Hepatic stellate cell (primary cell): ENCODE measurements at regions not wholly inside any gene's neighbourhood (a gene's known extent, or its start where the extent isn't known, plus 50 kb on each side); places are given as distances from the start of the nearest gene placed in this dataset.
"Not testable (repeated sequence)": the region's sequence is repeated elsewhere in the genome, so short reads cannot be mapped to it uniquely, and the experiment has no call there.

Experiments used
- DNase-seq: peaks from one replicate; pipeline ENCODE4 v3.0.0; 2011; ENCODE audit warnings: low spot score

- no peak for DNase-seq
Measured at GRCh38 chr4:126144543-126145237, 829.9 kb downstream of the FAT4 start.

DNA sequence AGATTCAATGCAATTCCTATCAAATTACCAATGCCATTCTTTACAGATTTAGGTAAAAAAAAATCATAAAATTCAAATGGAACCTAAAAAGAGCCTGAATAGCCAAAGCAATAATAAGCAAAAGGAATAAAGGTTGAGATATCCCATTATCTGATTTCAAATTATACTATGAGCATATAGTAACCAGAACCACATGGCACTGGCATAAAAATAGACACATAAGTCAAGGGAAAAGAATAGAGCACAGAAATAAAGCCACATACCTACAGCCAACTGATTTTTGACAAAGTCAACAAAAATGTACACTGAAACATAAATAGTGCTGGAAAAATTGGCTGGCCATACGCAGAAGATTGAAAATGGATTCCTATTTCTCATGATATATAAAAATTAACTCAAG, 853.7 kb downstream of the FAT4 start:
- DNase-seq, result no peak

DNA sequence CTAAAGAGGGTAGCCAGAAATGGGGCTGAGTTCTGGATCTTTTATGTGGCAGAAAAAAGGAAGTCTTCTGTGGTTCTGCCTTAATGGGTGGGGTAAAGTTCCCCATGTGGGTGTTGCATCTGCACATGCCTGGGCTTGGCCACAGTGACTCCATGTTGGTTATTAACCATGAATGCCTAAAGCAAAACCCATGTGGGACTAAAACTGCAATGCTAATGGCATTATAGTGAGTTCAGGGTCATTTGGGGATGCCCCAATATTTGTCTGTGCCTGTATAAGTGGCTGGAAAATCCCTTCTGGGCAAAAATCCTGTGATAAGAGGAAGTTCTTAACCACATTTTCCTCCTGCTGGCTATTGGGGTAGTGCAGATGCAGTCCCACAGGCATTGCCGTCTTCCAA, 857.4 kb downstream of the FAT4 start:
- DNase-seq, result no peak

DNA sequence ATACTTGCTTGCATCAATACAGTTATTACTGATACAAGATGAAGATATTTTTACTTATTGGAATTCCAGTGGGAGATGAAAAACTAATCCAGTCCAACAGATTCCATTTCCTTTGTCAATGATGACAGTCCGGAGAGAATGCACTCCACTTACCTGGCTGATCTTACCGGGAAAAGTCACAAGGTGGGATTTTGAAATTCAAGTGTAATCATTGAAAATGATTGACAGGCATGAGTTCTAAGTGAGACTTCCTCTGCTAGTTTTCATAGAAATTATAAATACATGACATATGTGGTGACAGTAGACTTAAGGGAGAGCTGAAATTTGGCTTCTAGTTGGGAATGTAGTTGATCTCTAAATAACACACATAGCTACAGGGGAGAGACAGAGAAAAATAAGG, 859.9 kb downstream of the FAT4 start:
- DNase-seq, result no peak

GRCh38 chr4:126180642-126181041, 865.9 kb downstream of the FAT4 start:
- DNase-seq, result no peak

DNA sequence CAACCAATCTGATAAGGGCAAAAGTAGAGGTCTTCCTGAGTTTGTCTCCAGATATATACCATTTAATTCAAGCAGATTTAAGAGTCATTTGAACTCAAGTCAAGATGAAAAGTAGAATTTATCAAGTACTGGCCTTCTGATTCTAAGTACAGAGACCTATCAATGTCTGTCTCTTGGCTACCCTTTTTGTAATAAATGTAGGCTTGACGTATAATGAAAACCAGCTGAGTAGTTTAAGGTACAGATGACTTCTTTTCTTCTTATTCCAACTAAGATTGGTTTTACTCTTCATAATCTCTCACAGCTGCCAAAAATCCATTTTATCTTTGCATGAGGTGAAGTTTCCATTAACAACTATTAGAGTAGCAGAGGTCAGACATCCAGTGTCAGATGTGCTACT, 867.6 kb downstream of the FAT4 start:
- DNase-seq, result no peak

DNA sequence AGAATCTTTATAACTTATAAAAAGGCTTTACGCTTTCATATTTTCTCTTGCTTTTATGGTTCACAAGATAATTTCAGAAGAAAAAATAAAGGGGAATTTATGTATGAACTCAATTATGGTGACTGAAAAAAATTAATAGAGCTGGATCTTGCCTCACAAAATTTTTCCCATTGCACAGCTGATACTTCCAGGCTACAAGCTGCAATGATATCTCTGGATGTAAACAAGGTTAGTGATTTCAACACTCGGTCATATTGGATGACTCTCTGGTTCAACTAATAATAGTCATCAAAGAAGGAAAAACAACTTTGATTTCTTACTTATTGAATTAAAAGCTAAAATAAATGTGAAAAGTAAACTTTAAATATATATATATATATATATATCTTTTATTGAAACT, 868.0 kb downstream of the FAT4 start:
- DNase-seq, result no peak

- DNase-seq, result no peak
Measured at GRCh38 chr4:126183206-126183605, 868.5 kb downstream of the FAT4 start.

DNA sequence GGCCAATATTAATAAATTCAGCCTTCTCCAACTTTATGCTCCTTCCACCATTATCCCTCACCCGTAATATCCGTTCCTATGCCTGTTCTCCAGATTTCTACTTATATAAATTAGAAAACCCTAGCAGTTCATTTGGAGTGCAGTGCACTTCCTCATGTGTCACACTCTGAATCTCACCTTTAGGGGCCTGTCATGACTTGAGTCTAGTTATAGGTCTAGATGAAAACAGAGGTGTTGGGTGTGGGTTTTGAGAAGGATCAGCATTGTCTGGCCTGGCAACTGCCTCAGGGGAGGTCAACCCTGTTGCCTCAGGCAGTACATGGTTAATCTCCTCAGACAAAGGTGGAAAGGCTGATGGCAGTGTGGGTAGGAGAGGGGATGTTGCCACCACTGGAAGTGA, 876.8 kb downstream of the FAT4 start:
- no peak for DNase-seq

- no peak for DNase-seq
Measured at GRCh38 chr4:126192506-126192905, 877.8 kb downstream of the FAT4 start.

DNA sequence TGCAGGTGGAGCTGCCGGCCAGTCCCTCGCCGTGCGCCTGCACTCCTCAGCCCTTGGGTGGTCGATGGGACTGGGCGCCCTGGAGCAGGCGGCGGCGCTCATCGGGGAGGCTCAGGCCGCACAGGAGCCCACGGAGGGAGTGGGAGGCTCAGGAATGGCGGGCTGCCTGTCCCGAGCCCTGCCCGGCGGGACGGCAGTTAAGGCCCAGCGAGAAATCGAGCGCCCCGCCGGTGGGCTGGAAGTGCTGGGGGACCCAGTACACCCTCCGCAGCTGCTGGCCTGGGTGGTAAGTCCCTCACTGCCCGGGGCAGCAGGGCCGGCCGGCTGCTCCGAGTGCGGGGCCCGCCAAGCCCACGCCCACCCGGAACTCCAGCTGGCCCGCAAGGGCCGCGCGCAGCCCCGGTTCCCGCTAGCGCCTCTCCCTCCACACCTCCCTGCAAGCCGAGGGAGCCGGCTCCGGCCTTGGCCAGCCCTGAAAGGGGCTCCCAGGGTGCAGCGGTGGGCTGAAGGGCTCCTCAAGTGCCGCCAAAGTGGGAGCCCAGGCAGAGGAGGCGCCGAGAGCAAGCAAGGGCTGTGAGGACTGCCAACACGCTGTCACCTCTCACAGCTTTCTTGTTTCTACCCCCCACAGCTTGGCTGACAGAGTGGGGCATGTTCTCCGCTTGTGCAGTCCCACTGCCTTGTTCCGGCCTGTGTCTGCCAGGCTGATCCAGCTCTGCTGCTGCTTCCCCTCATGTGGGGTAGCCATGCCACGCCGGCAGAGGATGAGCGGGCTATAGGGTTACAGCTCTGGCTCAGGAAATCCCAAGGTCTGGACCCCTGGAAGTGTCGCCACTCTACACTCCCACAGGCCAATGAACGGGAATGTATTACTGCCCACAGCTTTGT, 886.7 kb downstream of the FAT4 start:
- not testable (repeated sequence) for DNase-seq

DNA sequence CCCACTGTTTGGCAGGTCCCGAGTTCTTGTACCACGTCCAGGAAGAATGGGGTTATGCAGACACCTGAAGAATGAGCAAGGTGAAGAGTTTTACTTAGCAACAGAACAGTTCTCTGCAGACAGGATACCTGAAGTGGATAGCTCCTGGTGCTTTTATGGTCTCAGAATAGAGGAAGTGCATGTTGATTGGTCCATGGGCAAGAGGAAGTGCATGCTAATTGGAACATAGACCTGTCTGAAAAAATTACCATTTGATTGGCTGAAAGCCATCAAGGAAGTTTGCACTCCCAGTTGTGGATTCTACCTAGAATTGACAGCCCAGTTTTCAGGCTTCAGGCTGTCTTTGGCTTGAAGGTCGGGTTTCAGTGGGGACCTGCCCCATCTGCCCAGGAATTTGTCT, 887.5 kb downstream of the FAT4 start:
- no peak for DNase-seq

- DNase-seq, result no peak
Measured at GRCh38 chr4:126207910-126208309, 893.2 kb downstream of the FAT4 start.

DNA sequence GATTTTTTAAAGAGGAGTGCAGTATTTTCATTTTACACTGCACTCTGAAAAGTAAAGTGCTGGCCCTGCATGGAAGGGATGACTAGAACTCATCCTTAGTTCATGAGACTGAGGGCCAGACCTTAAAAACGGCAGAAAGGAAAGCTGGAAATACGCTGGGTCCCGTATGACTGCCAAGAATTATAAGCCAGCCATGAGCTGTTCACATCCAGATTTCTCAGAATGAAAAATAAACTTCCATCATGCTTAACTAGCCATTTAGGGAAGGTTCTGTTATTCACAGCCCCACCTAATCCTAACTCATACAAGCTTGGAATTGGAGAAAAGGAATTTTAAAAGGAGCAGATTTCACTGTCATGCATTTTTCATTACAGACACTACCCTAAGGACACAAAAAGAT, 894.4 kb downstream of the FAT4 start:
- no peak for DNase-seq

DNA sequence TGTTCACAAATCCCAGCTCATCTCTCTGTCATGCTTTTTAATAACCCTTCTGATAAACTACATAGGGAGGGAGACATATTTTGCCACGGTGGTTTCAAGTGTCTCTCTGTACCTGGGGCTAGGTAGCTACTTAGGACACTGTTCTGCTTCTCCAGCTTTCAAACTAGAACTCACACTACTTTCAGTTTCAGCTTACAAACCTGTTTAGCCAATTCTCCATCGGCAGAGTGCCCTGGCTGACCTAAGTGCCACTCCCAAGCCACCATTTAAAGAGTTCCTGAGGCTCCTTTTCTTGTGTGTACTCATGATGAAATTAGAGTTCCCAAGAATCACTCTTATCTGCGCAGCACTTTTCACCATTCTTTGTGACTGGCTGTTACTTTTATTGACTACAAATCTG, 899.2 kb downstream of the FAT4 start:
- no peak for DNase-seq

GRCh38 chr4:126215759-126216158, 901.0 kb downstream of the FAT4 start:
- no peak for DNase-seq

GRCh38 chr4:126216611-126217010, 901.9 kb downstream of the FAT4 start:
- no peak for DNase-seq

GRCh38 chr4:126221282-126221681, 906.5 kb downstream of the FAT4 start:
- DNase-seq, result no peak

- no peak for DNase-seq
Measured at GRCh38 chr4:126221717-126222340, 907.1 kb downstream of the FAT4 start.

GRCh38 chr4:126223784-126224407, 909.1 kb downstream of the FAT4 start:
- no peak for DNase-seq

DNA sequence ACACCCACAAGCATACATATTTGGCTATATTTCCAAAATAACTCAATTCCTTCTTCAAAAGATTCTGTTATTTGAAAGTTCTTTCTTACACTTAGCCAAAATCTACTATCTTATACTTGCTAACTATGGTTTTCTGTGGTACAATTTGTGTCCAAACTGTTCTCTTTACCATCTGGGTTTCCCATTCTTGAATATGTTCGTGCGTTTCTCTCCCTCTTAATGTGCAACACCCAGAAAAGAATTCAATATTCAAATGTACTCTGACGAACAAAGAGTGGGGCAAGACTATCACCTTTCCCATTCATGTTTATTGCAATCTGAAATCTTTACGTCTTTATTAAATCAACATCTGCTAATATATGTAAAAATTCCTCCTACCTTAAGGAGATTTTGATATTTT, 912.7 kb downstream of the FAT4 start:
- DNase-seq, result no peak

DNA sequence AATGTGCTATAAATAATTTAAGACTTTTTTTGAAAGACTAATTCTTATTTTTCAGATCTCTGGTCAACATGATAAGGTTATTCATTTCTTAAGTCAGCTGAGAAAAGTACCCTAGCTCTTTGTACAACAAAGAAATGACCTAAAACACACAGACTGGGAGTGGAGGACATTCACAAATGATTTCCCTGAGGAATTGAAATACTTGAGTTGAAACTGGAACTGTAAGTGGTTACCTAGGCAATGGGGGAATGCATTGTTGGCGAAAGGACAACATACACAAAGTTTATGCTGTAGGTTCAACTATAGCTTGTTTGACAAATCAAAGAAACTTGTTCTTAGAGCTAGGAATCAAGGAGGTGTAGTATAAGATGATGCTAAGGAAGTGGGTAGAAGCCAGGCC, 915.5 kb downstream of the FAT4 start:
- no peak for DNase-seq

- DNase-seq, result no peak
Measured at GRCh38 chr4:126233483-126233882, 918.7 kb downstream of the FAT4 start.
